NCI-H2029 treated with DMSO at 0.1 percent for 48 hours (cell line): ENCODE measurements at regions not wholly inside any gene's neighbourhood (a gene's known extent, or its start where the extent isn't known, plus 50 kb on each side); places are given as distances from the start of the nearest gene placed in this dataset.
A peak's percentile ranks its signal among the peaks of the same experiment; 100 is the strongest.

ENCODE experiments used
- DNase-seq: peaks from one replicate; lab custom pipeline; 2025; lab: John Stamatoyannopoulos, UW

DNA sequence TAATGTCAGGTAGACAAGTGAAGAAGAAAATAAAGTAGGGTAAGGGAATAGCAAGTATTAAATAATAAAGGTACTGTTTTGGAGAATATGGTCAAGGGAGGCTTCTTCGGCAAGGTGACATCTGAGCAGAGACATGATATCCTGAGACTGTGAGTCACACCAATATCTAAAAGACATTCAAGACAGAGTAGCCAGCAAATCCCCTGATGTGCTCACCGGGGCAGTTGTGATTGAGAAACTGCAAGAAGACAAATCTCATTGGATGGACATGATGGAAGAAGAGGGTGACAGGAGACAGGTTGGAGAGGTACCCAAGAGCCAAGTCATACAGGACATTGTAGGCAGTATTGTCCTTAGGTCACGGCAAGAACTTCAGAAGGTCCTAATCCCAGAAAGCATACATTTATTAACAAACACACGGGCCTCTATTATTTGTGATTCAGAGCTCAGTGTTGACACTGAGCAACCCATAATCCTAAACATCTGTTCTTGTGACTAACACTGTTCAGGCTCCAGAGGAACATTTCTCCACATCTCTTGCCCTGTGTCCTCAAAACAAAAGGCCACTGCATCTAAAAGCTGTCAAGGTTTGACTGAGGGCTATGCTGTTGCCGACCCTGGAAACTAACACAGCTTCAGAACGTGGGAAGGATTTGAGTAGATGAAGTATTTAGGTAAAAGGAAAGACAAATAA lies 258.7 kb upstream of the CLINT1 start:
- no peak for DNase-seq

DNA sequence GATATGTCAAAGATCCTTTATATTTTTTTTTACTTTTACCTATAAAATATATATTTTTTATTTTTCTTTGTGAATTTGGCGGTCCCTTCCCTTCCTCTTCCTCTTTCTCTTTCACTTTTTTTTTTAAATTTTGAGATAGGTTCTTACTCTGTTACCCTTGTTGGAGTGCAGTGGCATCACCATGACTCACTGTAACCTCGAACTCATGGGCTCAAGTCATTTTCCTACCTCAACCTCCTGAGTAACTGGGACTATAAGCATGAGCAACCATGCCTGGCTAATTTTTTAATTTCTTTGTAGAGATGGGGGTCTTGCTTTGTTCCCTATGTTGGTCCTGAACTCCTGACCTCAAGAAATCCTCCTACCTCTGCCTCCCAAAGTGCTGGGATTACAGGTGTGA lies 258.0 kb upstream of the CLINT1 start:
- no peak for DNase-seq

DNA sequence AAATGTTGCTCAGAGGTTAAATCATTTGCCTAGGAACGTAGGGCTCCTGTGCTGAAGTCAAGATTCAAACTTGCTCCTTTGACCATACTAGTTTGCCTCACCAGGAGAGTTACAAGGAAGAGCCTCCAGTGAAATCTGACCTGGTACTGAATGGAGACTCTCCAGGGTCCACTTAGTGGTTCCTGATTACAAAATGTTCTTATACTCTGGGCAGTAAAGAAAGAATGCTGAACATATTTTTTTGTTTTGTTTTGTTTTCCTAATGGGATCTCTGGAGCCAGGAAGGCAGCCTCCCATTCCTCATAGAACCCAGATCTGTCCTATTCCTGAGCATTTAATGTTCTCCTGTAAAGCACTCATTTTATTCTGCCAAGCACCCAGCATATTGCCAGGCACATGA lies 256.5 kb upstream of the CLINT1 start:
- DNase-seq: no peak

DNA sequence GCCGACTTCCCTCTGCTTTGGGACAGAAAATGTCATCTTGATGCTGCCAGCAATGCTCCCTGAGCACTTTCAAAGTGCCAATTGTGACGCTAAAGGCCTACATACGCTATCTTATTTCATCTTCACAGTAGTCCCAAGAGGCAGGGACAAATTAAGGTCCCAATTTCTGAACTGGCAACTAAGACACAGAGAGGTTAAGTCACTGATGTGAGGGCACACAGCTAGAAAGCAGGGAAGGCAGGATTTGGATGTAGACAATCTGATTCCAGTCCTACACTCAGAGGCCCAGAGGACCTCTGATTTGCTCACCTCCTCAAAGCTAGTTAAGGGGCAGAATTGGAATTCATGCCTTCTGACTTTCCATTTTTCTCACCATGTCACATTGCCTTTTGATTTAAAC lies 249.2 kb upstream of the CLINT1 start:
- no peak for DNase-seq

DNA sequence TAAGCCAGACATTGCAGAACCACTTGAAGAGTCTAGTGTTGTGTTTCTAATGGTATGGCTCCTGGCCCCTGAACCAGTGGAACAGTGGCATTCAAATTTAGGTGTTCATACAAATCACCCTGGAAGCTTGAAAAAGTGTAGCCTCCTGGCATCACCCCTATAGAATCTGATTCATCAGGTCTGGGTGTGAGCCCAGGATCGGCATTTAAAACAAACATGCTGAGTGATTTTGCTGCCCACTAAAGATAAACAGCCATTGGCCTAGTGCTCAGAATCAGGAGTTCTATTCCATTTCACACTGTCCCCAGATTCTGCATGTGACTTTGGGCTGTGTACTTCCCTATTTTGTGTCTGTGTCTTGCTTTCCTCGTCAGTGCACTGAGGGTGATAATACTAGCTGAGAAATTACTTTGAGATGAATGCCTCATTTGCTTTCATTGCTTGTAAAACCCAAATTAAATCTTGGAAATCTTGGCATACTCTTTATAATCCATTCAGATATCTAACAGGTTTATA lies 241.5 kb upstream of the CLINT1 start:
- no peak for DNase-seq

DNA sequence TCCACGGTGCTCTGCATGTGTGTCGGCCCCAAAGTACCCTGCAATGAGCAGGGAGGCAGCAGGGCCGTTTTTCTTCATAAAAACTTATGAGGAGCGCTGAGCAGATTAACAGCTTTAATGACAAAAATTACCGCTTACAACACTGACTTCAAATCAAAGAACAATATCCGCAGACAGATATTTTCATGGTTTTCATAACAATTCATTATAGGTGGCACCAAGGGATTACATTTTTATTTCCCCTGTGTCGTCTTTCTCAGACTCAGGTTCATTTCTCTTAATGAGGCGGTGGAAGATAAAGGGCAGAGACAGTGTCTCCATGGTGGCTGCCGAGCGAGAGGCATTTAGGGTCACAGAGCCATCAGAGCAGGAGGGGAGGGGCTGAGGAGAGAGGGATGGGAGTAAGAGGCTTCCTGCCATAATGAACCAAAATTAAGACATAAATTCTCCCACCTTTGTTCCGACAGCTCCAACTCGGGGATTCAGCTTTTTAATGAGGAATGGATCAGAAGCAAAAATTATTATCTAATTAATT lies 240.7 kb upstream of the CLINT1 start:
- DNase-seq: no peak

DNA sequence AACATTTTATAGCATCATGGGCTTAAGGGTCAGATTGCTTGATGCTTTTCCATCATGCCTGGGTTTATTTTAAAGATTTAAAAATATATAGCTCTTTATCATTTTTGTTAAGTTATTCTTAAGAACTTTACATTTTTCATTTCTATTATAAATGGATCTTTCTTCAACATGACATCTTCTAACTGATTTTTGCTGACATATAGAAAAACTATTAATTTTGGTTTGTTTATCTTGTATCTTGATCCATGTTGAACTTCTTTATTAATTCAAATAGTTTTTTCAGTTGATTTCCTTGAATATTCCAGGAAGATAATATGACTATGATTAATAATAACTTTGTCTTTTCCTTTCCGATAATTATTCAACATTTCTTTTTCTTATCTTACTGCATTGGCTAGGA lies 237.9 kb upstream of the CLINT1 start:
- DNase-seq: no peak

DNA sequence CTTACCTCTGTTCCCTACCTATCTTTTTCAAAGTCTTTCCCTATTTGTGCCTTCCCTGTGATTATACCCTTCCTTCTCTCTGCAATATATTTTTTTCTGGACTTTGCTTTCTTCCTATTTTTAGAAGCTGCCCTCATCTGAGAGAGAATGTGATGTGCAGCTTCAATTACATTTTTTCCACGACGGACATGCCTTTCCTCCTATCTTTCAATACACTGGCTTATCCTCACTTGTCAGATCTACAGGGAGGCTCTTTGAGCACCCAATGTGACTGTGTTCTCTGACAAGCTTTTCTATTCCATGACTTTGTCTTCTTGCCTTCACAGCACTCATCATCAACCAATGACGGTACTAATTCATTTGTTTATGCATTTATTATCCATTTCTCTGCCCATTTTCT lies 227.9 kb upstream of the CLINT1 start:
- no peak for DNase-seq

DNA sequence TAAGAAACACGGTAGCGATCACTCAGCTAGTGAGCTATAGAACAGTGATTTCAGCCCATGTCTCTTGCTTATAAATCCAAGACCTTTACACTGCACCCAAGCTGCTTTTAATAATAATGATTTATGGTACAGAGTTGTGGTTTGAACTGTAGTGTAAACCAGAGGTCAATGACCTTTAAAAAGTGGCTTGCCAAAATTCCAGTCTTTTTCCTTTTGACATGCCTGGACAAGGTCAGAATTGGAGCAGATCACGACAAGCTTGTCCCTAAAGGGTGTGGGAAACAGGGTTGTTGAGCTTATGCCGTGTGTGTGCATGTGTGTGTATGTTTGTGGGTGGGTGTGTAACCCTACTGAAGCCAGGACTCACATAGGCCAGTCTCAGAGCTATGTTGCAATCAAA lies 225.3 kb upstream of the CLINT1 start:
- no peak for DNase-seq

DNA sequence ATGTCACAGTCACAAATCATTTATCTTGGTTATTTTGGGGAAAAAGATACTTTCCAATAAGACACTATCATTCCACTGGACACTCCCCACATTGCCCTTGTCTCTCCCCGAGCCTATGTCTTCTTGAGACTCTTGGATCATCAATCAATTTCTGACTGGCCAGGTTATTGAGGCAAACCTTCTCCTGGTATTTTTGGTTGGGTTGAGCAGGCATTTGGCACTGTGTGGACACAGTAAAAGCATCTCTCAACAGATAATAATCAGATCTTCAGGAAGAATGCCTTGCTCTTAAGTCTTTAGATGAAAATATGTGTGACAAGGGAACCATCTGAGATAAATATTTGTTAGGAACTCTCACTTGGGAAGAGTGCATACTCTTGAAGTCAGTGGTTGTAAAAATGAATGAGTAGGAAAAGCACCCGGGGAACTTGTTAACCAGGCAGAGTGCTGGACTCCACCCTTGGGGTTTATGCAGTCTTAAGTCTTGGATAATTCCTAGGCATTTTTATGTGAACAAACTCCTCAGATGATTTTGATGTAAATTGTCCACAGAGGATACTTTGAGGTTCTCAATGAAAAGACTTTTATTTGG lies 223.8 kb upstream of the CLINT1 start:
- DNase-seq: no peak

DNA sequence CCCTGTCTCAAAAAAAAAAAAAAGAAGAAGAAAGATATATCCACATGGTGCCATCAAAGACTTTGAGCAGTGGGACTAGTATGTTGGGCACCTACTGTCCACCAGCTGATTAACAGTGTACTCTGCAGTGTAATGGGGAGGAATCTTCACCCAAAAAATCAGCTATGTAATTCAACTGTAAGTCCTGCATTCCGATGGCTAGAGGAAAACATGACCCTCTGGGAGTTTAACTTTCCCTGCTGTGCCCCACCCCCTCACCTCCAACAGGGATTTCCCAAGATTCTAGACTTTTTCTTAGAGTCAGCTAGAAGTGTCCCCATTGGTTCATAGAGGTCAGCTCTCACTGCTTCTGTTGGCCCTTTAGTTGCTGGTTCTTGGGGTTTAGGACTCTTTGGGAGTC lies 221.2 kb upstream of the CLINT1 start:
- DNase-seq: no peak

DNA sequence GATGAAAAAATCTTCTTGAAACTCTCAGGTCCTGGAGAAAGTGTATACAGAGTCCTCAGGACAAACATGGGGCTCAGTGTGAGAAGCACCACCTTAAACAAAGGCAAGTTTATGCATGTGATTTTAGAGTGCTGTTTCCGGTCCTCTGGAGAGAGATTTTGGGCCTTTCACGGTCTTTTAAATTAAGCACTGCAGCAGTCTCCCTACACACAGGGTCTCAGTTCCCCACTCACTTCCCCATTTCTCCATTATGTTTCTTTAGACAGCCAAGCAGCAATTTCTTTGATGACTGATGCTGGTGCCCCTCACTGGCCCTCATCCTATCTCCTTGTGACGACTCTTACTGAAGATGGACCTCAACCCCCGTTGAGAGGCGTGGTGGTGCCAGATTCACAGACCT lies 220.2 kb upstream of the CLINT1 start:
- no peak for DNase-seq

DNA sequence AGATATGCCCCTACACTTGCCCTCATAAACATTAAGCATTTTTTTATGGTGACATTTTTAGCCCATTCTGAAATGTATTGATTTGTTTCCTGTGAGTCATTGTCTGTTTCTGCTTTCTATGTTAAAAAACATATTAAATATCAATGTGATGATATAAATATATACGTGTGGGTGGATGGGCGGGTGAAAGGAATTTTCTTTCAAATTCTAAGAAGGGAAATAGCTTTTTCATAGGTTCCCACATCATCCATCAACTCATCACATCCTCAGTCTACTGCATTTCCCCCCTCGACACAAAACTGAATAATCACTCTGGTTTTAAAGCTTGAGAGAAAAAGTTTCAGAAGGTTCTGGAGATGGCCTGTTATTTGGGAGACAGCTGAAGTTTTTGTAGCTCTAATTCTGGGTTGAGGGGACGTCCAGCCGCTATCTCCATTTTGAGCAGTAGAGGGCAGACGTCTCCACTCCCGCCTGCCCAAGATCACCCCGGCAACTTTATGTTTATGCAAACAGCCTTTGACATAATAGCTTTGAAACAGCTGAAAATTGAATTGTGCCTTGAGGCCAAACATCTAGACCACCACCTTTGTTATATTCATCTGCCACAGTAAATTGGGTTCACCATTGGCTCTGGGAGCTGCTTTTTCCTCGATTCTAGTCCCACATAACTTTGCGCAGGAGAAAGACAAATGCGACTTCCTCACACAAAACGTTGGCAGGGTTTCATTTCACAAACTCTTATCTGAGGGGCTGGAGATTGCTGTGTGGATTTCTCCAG lies 216.2 kb upstream of the CLINT1 start:
- DNase-seq: peak; percentile 4

DNA sequence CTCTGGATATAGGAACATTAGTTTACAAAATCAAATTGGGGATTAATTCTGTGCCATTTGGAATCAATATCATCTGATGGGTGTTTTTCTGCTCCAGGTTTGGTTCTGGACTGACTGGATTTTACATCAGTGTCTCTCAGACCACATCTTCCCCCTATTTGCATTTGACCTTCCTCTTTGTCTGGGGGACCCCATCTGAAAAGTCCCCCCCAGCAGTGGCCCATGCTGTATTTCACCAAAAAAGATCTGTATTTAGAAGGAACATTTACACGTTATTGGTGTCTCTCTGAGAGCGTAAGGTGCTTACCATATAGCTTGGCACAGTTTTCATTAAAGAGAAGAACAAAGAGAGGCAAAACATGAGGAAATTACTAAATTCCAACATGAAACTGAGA lies 215.6 kb upstream of the CLINT1 start:
- DNase-seq: no peak

DNA sequence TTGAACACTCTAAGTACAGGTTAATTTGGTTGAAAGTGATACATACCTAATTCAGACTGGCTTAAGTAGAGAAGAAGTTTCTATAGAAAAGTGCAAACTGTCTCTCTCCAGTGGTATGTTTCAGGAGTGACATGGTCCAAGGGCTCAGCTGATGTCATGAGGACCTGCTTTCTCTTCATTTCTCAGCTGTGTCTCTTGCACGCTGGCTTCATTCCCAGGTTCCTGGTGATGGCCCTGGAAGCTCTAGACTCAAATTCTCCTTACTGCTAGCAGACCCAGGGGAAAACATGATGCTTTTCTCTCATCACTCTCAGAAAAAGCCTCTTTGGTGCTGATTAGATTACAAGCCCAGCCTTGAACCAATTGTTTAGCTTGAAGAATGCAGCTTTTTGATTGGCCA lies 211.9 kb upstream of the CLINT1 start:
- no peak for DNase-seq

DNA sequence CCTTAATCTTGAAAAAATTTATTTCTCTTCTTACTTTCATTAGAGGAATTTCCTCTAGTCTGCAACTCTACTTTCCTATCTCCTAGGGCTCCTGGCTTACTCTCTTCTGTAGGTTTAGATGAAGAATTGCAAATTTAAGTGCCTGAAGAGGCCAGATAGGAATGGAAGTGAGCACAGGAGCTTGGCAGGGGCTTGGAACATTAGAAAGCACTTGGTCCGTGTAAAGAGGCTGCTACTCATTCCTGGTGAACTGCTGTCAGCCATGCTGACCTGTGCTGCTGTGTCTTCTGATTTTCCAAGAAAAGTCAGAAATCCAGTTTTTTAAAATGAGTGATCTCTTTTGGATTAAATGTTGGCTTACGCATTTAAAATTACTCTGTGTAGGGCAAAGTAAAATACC lies 210.9 kb upstream of the CLINT1 start:
- DNase-seq: no peak

DNA sequence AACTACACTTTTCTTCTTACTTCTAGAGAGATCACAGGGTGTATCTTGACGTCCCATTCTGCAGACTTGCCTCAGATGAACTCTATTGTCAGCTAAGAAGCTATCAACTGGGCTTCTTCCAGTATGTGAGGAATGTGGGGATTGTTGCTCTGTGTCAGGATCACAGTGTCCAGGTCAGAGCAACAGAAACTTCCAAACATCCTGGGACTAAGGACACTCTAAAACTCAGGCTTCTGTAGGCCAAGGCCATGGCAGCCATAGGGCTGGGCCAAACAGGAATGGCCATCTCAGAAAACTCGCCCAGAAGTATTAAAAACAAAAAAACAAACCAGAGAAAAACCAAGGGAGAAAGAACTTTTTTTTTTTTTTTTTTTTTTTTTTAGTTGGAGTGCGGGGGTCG lies 210.0 kb upstream of the CLINT1 start:
- no peak for DNase-seq

DNA sequence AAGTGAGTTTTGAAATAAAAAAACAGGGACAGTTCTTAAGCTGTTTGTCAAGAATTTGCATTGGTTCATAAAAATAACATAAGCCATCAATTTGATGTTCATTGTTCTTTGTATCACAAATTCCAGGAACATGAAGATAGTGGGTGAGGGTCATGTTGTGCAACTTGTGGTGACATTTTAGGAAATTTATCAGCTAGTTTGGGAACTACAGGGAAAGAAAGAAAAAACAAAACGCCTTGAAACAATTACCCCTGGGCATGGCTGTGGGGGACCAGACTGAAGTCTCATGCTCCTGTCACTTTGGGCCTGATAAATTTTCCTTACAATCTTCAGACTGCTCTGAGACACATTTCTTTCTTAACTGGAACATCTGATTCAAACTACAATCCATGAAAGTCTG lies 207.1 kb upstream of the CLINT1 start:
- no peak for DNase-seq

DNA sequence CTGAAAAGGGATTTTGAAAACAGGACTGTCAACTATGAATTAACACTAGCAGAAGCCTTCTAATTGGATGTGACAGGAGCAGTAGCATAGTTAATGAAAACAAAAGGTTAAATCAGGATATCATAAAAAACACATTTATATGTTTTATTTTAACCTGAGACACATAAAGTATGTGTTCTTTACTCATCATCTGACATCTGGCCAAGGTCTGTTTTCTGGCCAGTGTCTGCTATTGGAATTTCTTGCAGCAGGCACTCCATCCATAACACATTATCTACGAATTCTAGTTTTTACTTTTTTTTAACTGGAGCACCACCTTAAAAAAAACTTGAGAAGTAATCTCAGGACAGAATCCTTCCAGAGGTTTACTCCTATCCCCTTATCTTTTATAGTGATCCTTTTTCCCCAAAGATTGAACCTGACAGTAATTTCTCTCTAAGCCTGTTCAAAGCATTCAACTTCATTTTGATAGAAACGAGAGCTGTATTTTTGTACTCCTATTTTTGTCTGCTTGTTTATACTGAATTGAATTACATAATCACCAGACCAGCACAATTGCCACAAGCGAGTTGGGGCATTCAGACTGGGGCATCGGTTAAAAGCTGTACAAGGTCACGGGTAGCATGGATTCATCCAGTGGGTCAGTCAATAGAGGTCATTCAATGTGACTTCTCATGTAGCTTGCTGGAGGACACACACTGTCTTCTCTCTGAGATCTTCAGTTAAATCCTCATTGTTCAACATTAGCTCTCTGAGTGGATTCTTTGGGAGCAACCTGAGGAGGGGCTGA lies 205.6 kb upstream of the CLINT1 start:
- no peak for DNase-seq

DNA sequence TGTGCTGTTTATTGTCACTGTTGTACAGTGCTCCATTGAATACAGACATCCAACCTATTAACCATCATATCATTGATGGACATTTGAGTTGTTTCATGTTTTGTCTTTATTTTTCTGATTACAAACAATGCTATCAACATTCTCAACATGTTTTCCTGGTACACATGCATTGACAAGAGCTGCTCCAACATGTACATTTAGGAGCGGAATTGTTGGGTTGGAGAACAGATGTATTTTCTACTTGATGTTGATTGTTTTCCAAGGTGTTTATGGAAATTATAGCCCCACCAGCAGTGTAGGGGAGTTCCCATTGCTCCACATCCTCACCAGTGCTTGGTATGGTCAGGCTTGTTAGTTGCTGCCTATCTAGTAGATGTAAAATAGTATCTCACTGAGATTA lies 204.1 kb upstream of the CLINT1 start:
- DNase-seq: no peak

DNA sequence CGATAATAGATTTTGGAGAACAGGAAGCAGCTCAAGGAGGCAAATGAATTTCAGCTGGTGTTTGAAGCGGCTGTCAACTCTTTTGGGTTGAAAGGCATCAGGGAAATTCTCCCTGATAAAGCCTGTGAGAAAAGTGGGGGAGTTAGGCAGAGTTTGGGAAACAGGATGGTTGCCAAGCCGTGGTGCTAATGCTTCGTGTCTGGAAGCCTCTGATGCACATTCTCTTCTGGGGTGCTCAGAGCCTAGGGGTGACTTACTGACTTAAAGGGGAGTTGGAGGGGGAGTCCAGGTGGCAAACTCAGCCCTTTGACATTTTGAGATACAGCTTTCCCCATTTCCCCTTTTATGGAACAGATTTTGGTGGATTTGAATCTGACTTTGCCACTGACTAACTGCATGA lies 202.5 kb upstream of the CLINT1 start:
- DNase-seq: no peak

DNA sequence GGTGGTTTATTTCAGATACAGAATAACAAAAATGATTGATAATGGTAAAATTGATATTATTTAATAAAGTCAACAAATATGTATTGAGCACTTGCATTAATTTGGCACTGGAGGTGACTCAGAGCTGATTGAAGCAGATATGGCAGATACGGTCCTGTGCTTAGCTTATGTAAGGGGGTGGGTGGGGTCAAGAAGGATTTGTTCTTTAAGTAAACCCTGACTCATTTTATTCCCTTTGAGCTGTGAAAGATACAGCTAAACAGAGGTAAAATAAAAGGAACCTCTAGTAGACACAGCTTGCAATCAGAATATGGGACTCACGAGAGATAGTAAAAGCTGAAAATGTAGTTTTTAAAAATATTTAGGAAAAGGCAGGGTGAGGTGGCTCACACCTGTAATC lies 201.3 kb upstream of the CLINT1 start:
- DNase-seq: no peak
